ENCODE measurements at regions not wholly inside any gene's neighbourhood (a gene's known extent, or its start where the extent isn't known, plus 50 kb on each side); places are given as distances from the start of the nearest gene placed in this dataset.

GRCh38 chr2:126467367-126468054, 188.4 kb upstream of the GYPC start:
- no peak for TF ChIP-seq CTCF (IDR thresholded peaks at IDR 0.05)
- TF ChIP-seq POLR2A (IDR thresholded peaks at IDR 0.05): no peak
